22Rv1 (cell line): ENCODE measurements at regions not wholly inside any gene's neighbourhood (a gene's known extent, or its start where the extent isn't known, plus 50 kb on each side); places are given as distances from the start of the nearest gene placed in this dataset.

Experiments
- H3K27ac ChIP-seq: fragments of 450-650 bp; 2 replicates; pipeline ENCODE4 v1.5.1; 2017
- CTCF ChIP-seq: fragments of 450-650 bp; IDR thresholded peaks from 2 replicates; pipeline ENCODE4 v1.5.1; 2017; ENCODE audit warnings: mild to moderate bottlenecking
- ZFX ChIP-seq: fragments of 450-650 bp; IDR thresholded peaks from 2 replicates; pipeline ENCODE4 v1.6.1; 2017; ENCODE audit warnings: antibody characterized with exemption, borderline replicate concordance

- no peak overlapping the region for H3K27ac ChIP-seq
- TF ChIP-seq CTCF (no peak), ZFX (no peak)
Observed at GRCh38 chr10:81514811-81515210, 360.2 kb upstream of the NRG3 start.

GRCh38 chr10:81520688-81521087 lies 354.3 kb upstream of the NRG3 start:
- TF ChIP-seq ZFX (no peak), CTCF (no peak)
- no peak overlapping the region for H3K27ac ChIP-seq

- TF ChIP-seq ZFX (no peak), CTCF (no peak)
- no peak overlapping the region for H3K27ac ChIP-seq
Observed at GRCh38 chr10:81524467-81524866, 350.5 kb upstream of the NRG3 start.

GRCh38 chr10:81532403-81532802 lies 342.6 kb upstream of the NRG3 start:
- H3K27ac ChIP-seq: no peak overlapping the region
- TF ChIP-seq CTCF (no peak), ZFX (no peak)

- TF ChIP-seq ZFX (no peak), CTCF (no peak)
Observed at GRCh38 chr10:81534991-81535390, 340.0 kb upstream of the NRG3 start.

GRCh38 chr10:81541517-81541916 lies 333.5 kb upstream of the NRG3 start:
- H3K27ac ChIP-seq: no peak overlapping the region
- TF ChIP-seq ZFX (no peak), CTCF (no peak)

More at GRCh38 chr10:81534991-81535390, 340.0 kb upstream of the NRG3 start:
- no peak overlapping the region for H3K27ac ChIP-seq

GRCh38 chr10:81546243-81546642 lies 328.8 kb upstream of the NRG3 start:
- TF ChIP-seq ZFX (no peak), CTCF (no peak)
- no peak overlapping the region for H3K27ac ChIP-seq
